HG02763 (cell line): ENCODE measurements at regions not wholly inside any gene's neighbourhood (a gene's known extent, or its start where the extent isn't known, plus 50 kb on each side); places are given as distances from the start of the nearest gene placed in this dataset.
"Not testable (repeated sequence)": the region's sequence is repeated elsewhere in the genome, so short reads cannot be mapped to it uniquely, and the experiment has no call there.

Experiments used
- ATAC-seq: cut with Tn5 transposase; IDR thresholded peaks from one replicate; pipeline ENCODE4 v1.9.1; 2021; ENCODE audit warnings: mild to moderate bottlenecking, moderate library complexity; ENCODE audit not compliant: unreplicated experiment

DNA sequence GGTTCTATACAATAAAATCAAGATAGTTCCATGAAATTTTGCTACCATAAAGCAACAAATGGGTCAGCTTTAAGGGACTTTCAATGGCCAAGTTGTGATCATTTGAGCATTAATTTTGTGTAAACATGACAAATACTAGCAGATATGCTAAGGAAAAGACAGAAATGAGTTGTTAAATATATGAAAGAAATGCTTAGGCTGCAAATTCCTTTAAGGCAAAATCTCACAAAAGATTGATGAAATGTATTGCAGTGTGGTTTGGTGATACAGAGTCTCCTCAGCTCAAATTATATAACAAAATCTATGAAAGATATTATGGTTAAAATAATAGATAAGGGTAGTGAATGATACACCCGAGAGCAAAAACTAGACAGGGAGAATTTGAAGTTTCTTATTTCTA lies 377.2 kb downstream of the RAP2B start:
- no peak for ATAC-seq

DNA sequence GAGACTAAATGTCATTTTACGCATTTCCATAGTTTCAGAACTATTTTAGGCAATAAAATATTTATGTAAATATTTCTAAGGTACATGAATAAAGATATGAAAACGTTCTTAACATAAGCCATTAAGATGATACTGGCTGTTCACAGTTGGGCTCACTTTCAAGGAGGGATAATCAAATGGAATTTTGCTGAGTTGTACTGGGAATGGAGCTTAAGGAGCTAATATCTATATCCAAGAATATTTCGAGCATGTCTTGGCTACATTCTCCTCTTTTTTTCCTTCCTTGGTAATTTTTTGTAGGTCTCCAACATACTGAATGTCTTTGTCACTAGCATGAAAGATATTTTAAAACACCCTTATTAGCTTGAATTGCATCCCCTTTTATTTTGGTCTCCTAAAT lies 383.4 kb downstream of the RAP2B start:
- ATAC-seq: no peak

DNA sequence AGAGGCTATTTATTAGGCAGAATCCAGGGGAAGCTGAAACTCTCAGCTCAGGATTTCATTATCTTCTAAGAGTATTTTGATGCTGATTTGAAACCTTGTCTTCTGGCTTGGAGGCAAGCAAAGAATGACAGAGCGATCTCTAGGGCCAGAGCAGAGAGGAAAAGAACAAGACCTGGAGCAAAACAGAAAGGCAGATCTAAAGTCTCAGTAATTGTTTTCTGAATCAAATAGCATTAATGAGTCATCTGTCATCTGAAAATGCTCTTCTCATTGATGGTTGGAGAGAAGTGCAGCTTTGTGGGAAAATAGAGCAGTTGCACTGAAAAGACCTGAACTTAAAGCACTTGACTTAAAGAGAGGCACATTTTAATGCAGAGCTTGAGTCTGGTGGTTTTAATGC lies 385.9 kb downstream of the RAP2B start:
- no peak for ATAC-seq

DNA sequence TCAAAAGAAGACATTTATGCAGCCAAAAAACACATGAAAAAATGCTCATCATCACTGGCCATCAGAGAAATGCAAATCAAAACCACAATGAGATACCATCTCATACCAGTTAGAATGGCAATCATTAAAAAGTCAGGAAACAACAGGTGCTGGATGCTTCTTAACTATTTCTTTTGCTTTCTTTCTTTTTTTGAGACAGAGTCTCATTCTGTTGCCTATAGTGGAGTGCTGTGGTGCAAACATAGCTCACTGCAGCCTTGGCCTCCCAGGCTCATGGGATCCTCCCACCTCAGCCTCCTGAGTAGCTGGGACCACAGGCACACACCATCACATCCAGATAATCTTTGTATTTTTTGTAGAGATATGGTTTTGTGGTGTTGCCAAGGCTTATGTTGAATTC lies 387.7 kb downstream of the RAP2B start:
- ATAC-seq: not testable (repeated sequence)

DNA sequence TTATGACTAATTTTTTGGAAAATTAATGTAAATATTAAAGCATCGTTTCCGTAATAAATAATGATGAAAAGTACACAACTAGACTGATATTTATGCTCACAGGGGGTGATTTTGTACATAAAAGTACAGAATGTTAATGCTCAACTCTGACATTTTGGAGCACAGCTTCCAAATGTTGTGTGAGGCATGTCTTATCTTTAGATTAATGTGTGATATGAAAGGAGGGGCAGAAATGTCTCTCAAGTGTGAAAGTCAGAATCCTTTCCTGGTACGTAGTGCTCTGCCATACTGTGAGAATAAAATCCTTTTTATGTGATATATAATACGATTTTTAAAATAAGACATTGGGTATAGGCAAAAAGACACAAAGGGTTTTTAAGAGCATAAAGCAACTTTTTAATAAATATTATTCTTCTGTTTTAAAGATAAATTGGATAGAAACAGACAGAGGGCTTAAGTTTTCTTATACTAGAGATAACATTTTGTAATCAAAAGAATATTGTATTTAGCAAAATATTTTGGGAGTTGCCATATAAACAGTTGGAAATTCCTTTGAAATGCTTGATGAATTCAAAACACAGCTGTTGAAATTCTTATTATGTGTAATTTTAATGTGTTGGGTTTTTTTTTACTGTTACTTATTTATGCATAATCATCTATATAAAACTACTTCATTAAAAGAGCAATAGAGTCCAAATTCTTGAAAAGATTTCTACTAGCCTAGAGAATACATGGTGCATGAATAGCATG lies 389.7 kb downstream of the RAP2B start:
- no peak for ATAC-seq

DNA sequence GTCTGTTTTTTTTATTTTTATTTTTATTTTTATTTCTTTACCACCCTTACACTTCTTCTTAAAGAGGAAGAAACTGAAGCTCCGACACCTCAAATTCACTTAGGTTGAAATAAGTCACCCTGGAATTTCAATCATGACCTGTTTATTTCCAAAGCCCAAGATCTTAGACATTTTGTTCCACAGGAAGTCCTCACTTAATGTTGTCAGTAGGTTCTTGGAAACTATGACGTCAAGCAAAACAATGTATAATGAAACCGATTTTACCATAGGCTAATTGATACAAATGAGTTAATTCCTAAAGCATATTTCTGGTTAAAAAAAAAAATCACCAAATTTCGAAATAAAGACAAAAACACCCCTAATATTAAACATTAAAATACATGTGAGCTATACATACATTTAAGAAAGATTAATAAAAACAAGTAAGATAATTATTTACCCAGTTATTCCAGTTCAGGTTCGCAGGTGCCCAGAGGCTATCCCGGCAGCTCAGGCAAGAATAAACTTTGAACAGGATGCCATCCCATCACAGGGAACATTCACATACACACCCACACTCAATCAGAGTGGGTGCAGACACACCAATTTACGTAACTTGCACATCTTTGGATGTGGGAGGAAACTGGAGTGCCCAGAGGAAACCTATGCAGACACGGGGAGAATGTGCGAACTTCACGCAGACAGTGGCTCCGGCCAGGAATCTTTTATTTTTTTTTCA lies 391.0 kb downstream of the RAP2B start:
- no peak for ATAC-seq

DNA sequence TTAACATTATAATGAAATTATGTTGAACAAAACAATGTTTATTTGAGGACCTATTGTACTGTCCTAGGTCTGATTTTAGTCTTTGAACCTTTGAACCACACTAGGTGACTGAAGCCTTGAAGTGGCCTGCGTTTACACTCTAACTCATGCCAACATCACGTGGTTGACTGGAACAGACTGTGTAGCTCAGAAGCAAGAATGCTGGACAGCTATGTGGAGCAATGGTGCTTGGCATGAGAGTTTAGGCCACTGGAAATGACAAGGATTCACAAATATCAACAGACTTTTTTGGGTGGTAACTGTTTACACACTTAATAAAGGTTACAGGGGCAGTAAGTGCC lies 391.5 kb downstream of the RAP2B start:
- no peak for ATAC-seq

DNA sequence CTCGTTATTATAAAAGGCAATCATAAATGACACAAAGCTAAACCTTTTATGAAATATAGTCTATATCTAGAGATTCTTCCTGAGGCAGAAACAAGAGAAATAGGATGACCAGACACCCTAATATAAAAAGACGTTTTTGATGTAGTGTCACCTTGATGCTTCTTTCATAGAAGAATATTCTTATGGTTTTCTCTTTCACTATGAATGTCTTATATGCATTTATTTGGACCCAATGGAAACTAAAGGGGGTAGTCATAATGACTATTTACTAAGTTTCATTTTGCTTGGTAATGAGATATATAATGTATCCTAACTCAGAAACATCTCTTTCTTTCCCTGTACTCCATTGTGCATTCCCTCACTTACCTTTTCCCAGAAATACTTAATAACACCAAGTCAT lies 393.9 kb downstream of the RAP2B start:
- ATAC-seq: no peak

DNA sequence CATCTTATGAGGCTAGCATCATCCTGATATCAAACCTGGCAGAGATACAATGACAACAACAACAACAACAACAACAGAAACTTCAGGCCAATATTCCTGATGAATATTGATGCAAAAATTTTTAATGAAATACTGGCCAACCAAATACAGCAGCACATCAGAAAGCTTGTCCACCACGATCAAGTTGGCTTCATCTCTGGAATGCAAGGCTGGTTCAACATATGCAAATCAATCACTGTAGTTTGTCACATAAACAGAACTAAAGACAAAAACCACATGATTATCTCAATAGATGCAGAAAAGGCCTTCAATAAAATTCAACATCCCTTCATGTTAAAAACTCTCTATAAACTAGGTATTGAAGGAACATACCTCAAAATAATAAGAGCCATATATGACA lies 397.3 kb downstream of the RAP2B start:
- not testable (repeated sequence) for ATAC-seq

DNA sequence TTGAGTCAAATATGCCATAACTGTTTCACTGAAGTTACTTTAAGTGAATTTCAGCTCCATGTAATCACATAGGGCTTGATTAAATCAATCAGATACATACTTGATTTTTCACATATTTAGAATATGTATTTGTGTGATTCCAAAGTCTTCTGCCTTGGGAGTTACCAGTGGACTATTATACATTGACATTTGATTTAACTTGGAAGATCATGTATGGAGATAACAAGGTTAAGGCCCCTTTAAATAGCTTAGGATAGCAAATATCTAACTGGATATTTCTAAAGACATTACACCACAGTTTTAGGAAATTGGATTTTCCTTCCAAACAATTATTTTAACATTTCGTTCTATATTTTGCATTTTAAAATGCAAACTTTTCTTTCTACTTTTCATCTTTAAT lies 405.0 kb downstream of the RAP2B start:
- ATAC-seq: no peak

DNA sequence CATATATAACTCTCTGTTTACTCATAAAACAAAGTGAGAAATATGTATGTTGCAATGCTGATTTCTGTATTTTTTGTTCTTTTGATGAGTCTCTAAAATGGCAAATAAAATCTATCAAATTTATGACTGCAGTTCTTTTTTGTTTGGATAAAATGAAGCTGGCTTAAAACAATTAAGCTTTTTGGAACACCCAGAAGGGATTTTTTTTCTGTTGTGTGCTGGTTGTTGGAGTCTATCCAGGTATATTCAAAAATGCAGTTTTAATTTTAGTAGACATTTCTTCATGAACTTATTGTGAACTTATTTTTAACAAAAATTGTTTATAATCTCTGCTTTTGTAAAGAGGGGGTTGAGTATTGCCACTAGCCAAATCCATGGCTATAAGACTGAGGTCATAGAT lies 405.5 kb downstream of the RAP2B start:
- no peak for ATAC-seq

DNA sequence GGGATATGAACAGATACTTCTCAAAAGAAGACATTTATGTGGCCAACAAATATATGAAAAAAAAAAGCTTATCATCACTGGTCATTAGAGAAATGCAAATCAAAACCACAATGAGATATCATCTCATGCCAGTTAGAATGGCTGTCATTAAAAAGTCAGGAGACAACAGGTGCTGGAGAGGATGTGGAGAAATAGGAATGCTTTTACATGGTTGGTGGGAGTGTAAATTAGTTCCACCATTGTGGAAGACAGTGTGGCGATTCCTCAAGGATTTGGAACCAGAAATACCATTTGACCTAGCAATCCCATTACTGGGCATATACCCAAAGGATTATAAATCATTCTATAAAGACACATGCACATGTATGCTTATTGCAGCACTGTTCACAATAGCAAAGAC lies 408.5 kb downstream of the RAP2B start:
- ATAC-seq: not testable (repeated sequence)

DNA sequence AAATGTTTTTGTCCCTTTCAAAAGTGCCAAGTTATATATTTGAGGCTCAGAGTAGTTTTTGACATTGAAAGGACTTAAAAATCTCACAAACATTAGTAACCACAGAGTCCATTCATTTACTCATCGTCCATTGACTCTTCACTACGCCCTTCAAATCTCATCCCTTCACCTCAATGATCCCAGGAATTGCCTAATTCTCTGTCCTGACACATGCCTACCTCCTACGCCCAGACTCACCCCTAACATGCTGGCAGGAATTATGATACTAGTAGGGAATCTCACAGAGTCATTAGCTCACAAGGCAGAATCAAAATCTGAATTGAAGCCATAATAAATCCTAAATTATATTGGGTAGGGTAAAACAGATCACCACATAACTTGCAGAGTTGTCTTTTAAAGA lies 410.1 kb downstream of the RAP2B start:
- ATAC-seq: no peak

DNA sequence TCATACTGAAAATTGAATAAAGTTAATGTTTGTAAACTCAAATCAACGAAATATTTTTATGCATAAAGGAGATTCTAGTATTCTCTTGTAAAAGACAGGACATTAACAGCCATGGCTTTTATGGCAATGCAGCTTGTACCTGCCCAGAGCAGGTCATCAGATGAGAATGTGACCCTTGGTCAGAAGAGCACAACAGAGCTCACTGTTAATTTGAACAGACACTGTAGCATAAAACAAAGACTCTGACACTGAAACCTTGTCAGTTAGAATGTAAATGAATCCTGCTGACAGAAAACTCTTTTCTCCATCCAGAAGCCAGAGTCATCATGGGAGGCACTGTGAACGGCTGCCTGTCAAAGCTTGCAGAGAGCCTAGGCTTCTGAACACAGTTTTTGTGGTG lies 410.6 kb downstream of the RAP2B start:
- no peak for ATAC-seq

DNA sequence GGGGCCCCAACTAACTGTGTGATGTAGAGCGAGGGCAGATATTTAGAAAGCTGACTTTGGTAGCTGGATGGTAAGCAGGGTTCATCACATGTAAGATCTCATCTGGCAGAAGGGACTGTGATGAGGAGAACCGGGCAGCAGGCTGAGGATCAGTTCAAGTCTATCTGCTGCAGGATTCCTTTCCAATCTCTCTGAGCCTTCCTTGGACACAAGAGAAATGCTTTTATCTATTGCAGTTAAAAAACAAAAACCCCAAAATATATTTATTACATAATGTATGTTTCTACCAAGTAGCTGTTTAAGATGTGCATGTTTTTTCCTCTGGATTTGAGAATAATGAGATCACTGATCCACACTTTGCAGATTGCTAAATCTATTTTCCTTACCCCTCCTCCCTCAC lies 411.5 kb downstream of the RAP2B start:
- no peak for ATAC-seq

DNA sequence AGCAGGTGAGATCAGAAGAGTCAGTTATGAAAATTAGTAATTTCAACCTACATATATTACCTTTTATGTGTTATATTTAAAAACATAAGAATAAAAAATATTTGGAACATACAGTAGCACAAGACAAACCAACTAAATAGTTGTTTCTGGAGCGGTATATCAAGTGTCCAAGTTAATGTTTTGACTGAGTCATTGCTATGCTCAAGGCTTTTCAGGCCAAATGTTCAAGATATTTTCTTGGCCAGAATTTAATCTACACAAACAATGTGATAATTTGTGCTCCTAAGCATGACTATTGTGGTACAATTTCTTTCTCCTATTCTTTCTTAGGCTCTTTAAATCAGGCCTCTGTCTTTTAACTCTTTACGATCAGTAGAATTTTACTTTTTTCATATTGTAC lies 412.4 kb downstream of the RAP2B start:
- ATAC-seq: no peak

DNA sequence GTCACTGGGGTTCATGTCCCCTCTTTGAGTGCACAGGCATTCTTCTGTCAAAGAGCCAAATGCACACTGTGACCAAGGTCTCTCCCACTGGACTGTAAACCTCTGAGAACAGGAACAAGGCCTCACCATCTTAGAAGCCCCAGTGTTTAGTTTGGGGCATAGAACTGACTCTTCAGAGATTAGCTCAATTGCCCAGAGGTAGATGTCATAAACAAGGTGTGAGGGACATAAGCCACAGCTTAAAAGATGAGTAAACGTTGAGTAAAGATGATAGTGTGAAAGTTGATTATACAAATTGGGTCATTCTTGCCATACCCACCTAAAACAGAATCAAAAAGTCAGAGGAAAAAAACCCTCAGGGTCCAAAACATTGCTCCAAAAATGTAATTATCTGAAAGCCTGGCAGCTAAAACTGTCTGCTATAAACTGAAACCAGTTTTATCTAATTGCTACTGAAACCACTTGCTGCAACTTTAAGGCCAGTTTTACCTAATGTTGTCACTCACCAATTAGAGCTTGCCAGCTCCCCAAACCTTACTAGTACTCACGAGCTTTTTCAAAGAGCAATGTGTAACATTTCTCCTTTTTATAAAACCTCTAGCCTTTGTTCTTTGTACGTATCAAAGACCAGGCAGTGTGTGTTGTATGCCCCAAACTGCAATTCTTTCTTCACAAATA lies 415.2 kb downstream of the RAP2B start:
- ATAC-seq: no peak

DNA sequence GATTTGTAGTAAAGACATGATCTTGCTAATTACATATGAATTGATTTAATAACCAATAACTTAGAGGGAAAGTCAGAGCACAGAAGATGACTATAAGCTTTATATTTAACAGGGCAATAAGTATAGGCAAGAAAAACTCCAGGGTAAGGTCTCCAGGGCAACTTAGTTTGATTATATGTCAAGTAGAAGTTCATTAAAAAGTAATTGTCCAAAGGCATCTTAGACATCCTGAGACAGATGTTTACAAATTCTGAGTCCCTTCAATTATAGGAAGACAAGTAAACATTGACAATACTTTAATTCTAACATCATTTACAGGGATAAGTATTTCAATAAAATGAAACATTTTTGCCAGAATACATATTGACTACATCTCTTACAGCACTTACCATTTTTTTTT lies 416.0 kb downstream of the RAP2B start:
- ATAC-seq: no peak

DNA sequence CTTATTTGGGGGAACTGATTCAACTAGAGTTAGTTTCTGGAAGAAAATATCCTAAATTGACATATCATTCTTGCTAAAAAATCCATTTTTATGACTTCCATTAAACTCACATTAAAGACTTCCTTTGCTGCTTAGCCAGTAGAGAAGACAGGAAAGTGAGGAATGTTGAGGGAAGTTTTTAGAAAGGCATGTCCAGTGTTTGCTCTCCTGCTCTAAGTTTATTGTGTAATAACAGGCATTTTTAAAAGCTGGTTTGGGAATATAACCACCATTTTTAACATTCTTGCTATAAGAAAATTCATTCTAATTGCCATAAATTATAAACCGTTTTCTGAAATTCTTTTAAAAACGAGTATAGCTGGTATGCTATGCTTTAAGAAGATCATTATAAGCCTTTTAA lies 428.0 kb downstream of the RAP2B start:
- ATAC-seq: no peak

DNA sequence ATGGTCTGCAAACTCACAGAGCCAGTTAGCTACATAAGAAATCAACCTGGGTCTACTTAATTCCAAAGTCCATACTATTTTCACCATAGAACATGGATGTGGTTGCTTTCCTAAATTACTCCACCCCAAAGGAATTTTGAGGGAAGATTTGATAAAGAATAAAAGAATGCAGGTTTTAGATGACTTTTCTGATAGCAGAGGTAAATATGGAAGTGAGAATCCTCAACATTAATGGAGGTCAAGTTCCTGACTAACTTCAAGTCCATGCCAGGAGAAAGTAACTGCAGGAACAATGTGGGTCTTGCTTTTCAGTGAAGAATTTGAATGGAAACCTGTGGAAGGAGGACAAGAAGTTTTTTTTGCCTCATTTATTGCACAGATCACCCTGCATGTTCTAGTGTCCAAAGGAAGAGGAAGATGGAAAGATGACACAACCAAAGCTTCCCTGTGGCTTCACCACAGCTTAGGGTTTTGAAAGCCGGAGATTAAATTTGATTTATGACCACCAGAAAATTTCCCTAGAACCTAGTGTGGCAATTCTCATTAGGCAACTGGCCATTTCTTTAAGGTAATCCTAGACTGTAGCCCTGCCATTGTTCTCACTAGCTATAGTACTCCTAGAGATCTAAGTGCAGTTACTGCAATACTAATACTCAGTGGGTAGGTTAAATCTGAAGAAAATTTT lies 429.7 kb downstream of the RAP2B start:
- no peak for ATAC-seq

DNA sequence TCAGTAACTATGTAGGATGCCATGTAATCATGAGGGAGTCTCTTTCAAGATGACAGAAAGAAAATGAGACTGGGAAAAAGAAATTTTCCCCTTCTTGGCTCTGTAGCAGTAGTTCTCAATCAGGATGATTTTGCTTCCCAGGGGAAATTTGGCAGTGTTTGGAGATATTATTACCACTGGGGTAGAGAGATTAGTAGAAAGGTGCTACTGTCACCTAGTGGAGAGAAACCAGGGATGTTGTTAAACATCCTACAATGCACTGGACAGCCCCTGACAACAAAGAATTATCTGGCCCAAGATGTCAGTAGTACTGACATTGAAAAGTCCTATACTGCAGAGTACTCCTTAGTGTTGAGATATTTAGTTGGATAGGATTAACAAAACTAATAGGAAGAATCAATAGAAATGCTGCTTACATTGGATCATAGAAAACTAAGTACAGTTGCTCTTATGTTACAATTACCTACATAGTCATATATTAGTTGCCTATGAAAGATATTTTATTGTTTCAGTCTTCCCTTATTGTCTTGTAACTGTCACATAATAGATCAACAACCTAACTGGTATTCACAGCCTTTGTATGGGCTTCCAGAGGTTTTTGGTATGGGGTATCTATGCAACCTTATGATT lies 433.3 kb downstream of the RAP2B start:
- ATAC-seq: no peak
